Prostate gland (tissue), 2 donors: ENCODE measurements at regions not wholly inside any gene's neighbourhood (a gene's known extent, or its start where the extent isn't known, plus 50 kb on each side); places are given as distances from the start of the nearest gene placed in this dataset.

Experiments
- POLR2A ChIP-seq: fragments of 450-650 bp; IDR thresholded peaks from one replicate; pipeline ENCODE4 v1.6.1; 2016; ENCODE audit warnings: antibody characterized with exemption, mild to moderate bottlenecking
- POLR2AphosphoS5 ChIP-seq: sonication (generic); formaldehyde crosslinking; IDR thresholded peaks from one replicate; pipeline ENCODE4 v1.6.1; 2017; ENCODE audit warnings: antibody characterized with exemption
- TF ChIP-seq, protein P1 (sequence below), 4 experiments: fragments of 200-600 bp in 2 of 4; fragments of 450-650 bp in 2 of 4; sonication (generic) in 2 of 4; IDR thresholded peaks; 1 replicate in 3 of 4; 2 replicates in 1 of 4; pipeline ENCODE4 v1.5.1; 2016 to 2019; ENCODE audit warnings: antibody characterized with exemption in 4 of 4, mild to moderate bottlenecking in 2 of 4, moderate library complexity in 2 of 4

- TF ChIP-seq, protein P1, sequence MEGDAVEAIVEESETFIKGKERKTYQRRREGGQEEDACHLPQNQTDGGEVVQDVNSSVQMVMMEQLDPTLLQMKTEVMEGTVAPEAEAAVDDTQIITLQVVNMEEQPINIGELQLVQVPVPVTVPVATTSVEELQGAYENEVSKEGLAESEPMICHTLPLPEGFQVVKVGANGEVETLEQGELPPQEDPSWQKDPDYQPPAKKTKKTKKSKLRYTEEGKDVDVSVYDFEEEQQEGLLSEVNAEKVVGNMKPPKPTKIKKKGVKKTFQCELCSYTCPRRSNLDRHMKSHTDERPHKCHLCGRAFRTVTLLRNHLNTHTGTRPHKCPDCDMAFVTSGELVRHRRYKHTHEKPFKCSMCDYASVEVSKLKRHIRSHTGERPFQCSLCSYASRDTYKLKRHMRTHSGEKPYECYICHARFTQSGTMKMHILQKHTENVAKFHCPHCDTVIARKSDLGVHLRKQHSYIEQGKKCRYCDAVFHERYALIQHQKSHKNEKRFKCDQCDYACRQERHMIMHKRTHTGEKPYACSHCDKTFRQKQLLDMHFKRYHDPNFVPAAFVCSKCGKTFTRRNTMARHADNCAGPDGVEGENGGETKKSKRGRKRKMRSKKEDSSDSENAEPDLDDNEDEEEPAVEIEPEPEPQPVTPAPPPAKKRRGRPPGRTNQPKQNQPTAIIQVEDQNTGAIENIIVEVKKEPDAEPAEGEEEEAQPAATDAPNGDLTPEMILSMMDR (IDR thresholded peaks at IDR 0.05), result no peak
- TF ChIP-seq POLR2AphosphoS5, result no peak
- TF ChIP-seq POLR2A, result no peak
Measured at GRCh38 chr21:28068455-28069358, 924.0 kb downstream of the LTN1 start.
